Kidney (tissue), 13 donors: ENCODE measurements at regions not wholly inside any gene's neighbourhood (a gene's known extent, or its start where the extent isn't known, plus 50 kb on each side); places are given as distances from the start of the nearest gene placed in this dataset.

Experiments
- DNase-seq, 5 donors: peaks; one replicate each; pipeline ENCODE4 v3.0.0-alpha.2; 2013 to 2020
- FAIRE-seq: peaks from 2 replicates; lab custom pipeline; 2012; peaks lifted over from hg19 to GRCh38; lab: Jason Lieb, UNC
- H3K27ac ChIP-seq, 2 donors: one replicate each; pipeline ENCODE4 v1.7.0; 2013; ENCODE audit warnings: low read depth in 2 of 2, low read length in 2 of 2, inconsistent platforms in 1 of 2
- H3K27me3 ChIP-seq: one replicate; pipeline ENCODE4 v1.7.1; 2013; ENCODE audit warnings: low read length, inconsistent platforms; ENCODE audit not compliant: control insufficient read depth, insufficient read depth
- H3K36me3 ChIP-seq, 3 donors: one replicate each; pipeline versions ENCODE4 v1.7.0 to v1.7.1; 2013; ENCODE audit warnings: low read length in 3 of 3, control low read depth in 1 of 3, inconsistent platforms in 1 of 3; ENCODE audit not compliant: insufficient read depth in 3 of 3, control insufficient read depth in 2 of 3
- H3K4me1 ChIP-seq, 3 donors: one replicate each; pipeline versions ENCODE4 v1.7.0 to v1.7.1; 2013; ENCODE audit warnings: low read length in 3 of 3, inconsistent platforms in 1 of 3, low read depth in 1 of 3; ENCODE audit not compliant: control insufficient read depth in 2 of 3, insufficient read depth in 2 of 3
- H3K4me3 ChIP-seq, 3 donors: one replicate each; pipeline versions ENCODE4 v1.7.0 to v1.8.1; 2013; ENCODE audit warnings: low read length in 3 of 3, control low read depth in 1 of 3, inconsistent platforms in 1 of 3
- H3K9ac ChIP-seq, 3 donors: one replicate each; pipeline versions ENCODE4 v1.7.0 to v1.7.1; 2013; ENCODE audit warnings: low read length in 3 of 3, control low read depth in 1 of 3, inconsistent platforms in 1 of 3
- H3K9me3 ChIP-seq, 3 donors: one replicate each; pipeline versions ENCODE4 v1.7.0 to v1.7.1; 2013; ENCODE audit warnings: low read length in 3 of 3, control low read depth in 1 of 3, inconsistent platforms in 1 of 3; ENCODE audit not compliant: control insufficient read depth in 2 of 3, insufficient read depth in 1 of 3
- intact Hi-C: fragments of 100-400 bp; cut with DNase I; formaldehyde crosslinking; loops from one replicate; pipeline ENCODE4 v1.11.1; 2022
- TF ChIP-seq, protein P1 (sequence below): IDR thresholded peaks from 3 replicates; pipeline ENCODE4 v1.5.1; 2012; ENCODE audit warnings: mild to moderate bottlenecking, moderate library complexity, borderline replicate concordance; ENCODE audit not compliant: insufficient read depth; ENCODE audit errors: extremely low read depth
- donor health status: control.
- donor health status: control.
- donor health status: control.
- donor health status: control.
- donor health status: control.
- donor health status: DM: yes; HTN: yes; CAD: no.
- donor health status: Normal renal cell carcinoma (clear cell type).

DNA sequence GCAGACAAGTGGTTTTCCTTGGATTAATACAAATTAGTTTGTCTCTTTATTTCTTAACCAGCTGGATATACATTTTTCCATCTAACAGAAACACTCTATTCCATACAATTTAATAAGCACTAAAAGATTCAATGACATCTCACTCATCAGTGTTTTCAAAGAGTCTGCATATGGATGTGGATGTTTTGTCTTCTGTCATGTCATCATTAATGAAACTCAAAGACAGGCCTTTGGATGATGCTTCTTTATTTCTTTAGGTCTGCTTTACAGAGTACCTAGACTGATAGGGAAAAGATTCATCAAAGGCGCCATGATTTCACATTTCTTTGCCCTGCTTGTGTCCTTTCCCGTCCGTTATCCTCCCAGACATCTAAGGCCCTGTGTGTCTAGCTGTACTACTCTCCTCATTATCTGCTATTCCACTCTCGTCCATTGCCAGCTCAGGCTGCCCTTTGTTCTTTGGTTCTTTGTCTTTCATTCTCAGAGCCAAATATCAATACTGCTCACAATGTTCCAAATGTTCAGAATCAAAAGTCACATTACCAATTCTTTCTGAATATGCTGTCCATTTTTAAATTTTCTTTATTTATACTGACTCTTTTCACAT is 232.3 kb upstream of the CHAC2 start:
- no peak overlapping the region for H3K9ac ChIP-seq
- no peak overlapping the region for H3K27ac ChIP-seq
- FAIRE-seq = no peak
- H3K27me3 ChIP-seq = no peaks in the 10 kb centered on the region
- no peaks in the 10 kb centered on the region for H3K36me3 ChIP-seq
- DNase-seq = no peak
- no peaks in the 10 kb centered on the region for H3K4me1 ChIP-seq
- intact Hi-C loops = no loop called here
- no peak overlapping the region for H3K4me3 ChIP-seq
- H3K9me3 ChIP-seq = no peaks in the 10 kb centered on the region
- TF ChIP-seq, protein P1, sequence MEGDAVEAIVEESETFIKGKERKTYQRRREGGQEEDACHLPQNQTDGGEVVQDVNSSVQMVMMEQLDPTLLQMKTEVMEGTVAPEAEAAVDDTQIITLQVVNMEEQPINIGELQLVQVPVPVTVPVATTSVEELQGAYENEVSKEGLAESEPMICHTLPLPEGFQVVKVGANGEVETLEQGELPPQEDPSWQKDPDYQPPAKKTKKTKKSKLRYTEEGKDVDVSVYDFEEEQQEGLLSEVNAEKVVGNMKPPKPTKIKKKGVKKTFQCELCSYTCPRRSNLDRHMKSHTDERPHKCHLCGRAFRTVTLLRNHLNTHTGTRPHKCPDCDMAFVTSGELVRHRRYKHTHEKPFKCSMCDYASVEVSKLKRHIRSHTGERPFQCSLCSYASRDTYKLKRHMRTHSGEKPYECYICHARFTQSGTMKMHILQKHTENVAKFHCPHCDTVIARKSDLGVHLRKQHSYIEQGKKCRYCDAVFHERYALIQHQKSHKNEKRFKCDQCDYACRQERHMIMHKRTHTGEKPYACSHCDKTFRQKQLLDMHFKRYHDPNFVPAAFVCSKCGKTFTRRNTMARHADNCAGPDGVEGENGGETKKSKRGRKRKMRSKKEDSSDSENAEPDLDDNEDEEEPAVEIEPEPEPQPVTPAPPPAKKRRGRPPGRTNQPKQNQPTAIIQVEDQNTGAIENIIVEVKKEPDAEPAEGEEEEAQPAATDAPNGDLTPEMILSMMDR = no peak

DNA sequence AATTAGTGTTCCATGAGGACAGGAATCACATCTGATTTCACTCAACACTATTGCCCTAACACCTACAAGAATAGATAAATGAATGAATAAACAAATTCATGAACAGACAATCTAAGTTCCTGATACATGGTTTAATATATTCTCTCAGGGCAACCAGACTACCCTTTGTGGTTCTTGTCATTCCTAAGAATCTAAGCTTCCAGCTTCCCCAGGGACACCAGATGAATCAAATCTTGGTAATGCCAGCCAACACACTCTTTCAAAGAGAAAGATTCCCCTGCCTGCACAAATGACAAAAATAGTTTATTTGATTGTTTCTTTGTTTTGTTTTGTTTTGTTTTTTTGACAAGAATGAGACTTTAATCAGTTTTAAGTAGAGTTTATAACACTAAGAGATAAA is 237.5 kb upstream of the CHAC2 start:
- no peaks in the 10 kb centered on the region for H3K27me3 ChIP-seq
- H3K4me1 ChIP-seq = no peaks in the 10 kb centered on the region
- intact Hi-C loops = no loop called here
- H3K9me3 ChIP-seq = no peaks in the 10 kb centered on the region
- DNase-seq = no peak
- H3K9ac ChIP-seq = no peak overlapping the region
- no peak for FAIRE-seq
- H3K27ac ChIP-seq = no peak overlapping the region
- H3K4me3 ChIP-seq = no peak overlapping the region
- H3K36me3 ChIP-seq = no peaks in the 10 kb centered on the region
- TF ChIP-seq, protein P1 = no peak

DNA sequence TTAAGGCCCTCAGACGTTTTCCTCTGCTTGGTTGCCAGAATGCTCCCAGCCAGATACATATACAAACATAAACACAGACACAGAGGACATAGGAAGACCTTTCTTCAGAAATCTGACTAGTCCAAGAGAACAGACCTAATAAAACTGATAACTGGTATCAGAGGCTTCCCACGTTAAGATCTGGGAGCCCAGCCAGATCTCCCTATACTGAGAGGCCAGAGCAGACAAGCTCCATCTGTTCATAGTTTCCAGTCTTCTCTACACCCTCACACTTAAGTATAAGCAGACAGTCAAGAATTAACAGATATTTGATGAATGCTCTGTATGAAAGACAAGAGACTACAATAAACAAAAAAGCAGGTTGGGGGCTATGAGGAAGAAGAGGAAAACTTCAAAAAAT is 240.5 kb upstream of the CHAC2 start:
- TF ChIP-seq, protein P1 = no peak
- Histone ChIP-seq H3K4me3 (no peak overlapping the region), H3K27me3 (no peaks in the 10 kb centered on the region), H3K36me3 (no peaks in the 10 kb centered on the region), H3K9me3 (no peaks in the 10 kb centered on the region), H3K4me1 (no peaks in the 10 kb centered on the region), H3K27ac (no peak overlapping the region), H3K9ac (no peak overlapping the region)
- no peak for DNase-seq
- intact Hi-C loops = no loop called here
- FAIRE-seq = no peak
